ENCODE measurements at regions not wholly inside any gene's neighbourhood (a gene's known extent, or its start where the extent isn't known, plus 50 kb on each side); places are given as distances from the start of the nearest gene placed in this dataset.

- H3K14ac ChIP-seq (ENCODE audit: low read length): no peak overlapping the region
- no peaks in the 10 kb centered on the region for H3K4me1 ChIP-seq (ENCODE audit: control insufficient read depth in 1 of 2, insufficient read depth in 2 of 2, low read length in 2 of 2)
- H3K27ac ChIP-seq (ENCODE audit: low read depth, low read length): no peak overlapping the region
- no peak overlapping the region for H3K4me2 ChIP-seq (ENCODE audit: low read length)
- no peak overlapping the region for H3K23ac ChIP-seq (ENCODE audit: low read length)
- H3K9ac ChIP-seq (ENCODE audit: low read length): no peak overlapping the region
- H4K91ac ChIP-seq (ENCODE audit: low read depth, low read length): no peak overlapping the region
- H3K4me3 ChIP-seq (ENCODE audit: low read depth, low read length): no peak overlapping the region
- no peak for DNase-seq
- no peaks in the 10 kb centered on the region for H3K79me1 ChIP-seq (ENCODE audit: low read length)
- no CpG with 5 or more reads among the region's 2 CpGs for WGBS (ENCODE audit: extremely low coverage, insufficient coverage, insufficient read length)
- H4K12ac ChIP-seq (ENCODE audit: low read depth, low read length): no peak overlapping the region
- H3K9me3 ChIP-seq (ENCODE audit: insufficient read depth, low read depth, low read length): no peaks in the 10 kb centered on the region
- no peak overlapping the region for H2BK12ac ChIP-seq (ENCODE audit: low read length)
- no peak overlapping the region for H2BK5ac ChIP-seq (ENCODE audit: low read depth, low read length, poor library complexity)
- no peaks in the 10 kb centered on the region for H3K79me2 ChIP-seq (ENCODE audit: control insufficient read depth, insufficient read depth, low read length, poor library complexity)
- H2AK5ac ChIP-seq (ENCODE audit: low read length): no peak overlapping the region
- no peak overlapping the region for H2AFZ ChIP-seq (ENCODE audit: insufficient read depth, low read length, poor library complexity)
- H3K36me3 ChIP-seq (ENCODE audit: control insufficient read depth in 1 of 2, insufficient read depth in 2 of 2, low read length in 2 of 2): no peaks in the 10 kb centered on the region
- no peaks in the 10 kb centered on the region for H3K27me3 ChIP-seq (ENCODE audit: insufficient read depth, low read length)
- no peak overlapping the region for H3K18ac ChIP-seq (ENCODE audit: low read length)
- no peak overlapping the region for H3K4ac ChIP-seq (ENCODE audit: low read depth, low read length)
- H4K8ac ChIP-seq (ENCODE audit: low read depth, low read length): no peak overlapping the region
- no peak overlapping the region for H2BK120ac ChIP-seq (ENCODE audit: insufficient read depth, low read length, poor library complexity)
These were observed 345.1 kb upstream of the CCDC54 start for GRCh38 chr3:107032111-107032510.

- Histone ChIP-seq H2BK12ac (ENCODE audit: low read length) (no peak overlapping the region), H3K14ac (ENCODE audit: low read length) (no peak overlapping the region), H3K18ac (ENCODE audit: low read length) (no peak overlapping the region), H3K27me3 (ENCODE audit: insufficient read depth, low read length) (no peaks in the 10 kb centered on the region), H3K27ac (ENCODE audit: low read depth, low read length) (no peak overlapping the region), H3K23ac (ENCODE audit: low read length) (no peak overlapping the region), H2AFZ (ENCODE audit: insufficient read depth, low read length, poor library complexity) (no peak overlapping the region), H2BK120ac (ENCODE audit: insufficient read depth, low read length, poor library complexity) (no peak overlapping the region), H4K12ac (ENCODE audit: low read depth, low read length) (no peak overlapping the region), H3K4me1 (ENCODE audit: control insufficient read depth in 1 of 2, insufficient read depth in 2 of 2, low read length in 2 of 2) (no peaks in the 10 kb centered on the region), H3K36me3 (ENCODE audit: control insufficient read depth in 1 of 2, insufficient read depth in 2 of 2, low read length in 2 of 2) (no peaks in the 10 kb centered on the region), H3K79me2 (ENCODE audit: control insufficient read depth, insufficient read depth, low read length, poor library complexity) (no peaks in the 10 kb centered on the region), H3K4me2 (ENCODE audit: low read length) (no peak overlapping the region), H2BK5ac (ENCODE audit: low read depth, low read length, poor library complexity) (no peak overlapping the region), H3K9ac (ENCODE audit: low read length) (no peak overlapping the region), H4K91ac (ENCODE audit: low read depth, low read length) (no peak overlapping the region), H4K8ac (ENCODE audit: low read depth, low read length) (no peak overlapping the region), H3K9me3 (ENCODE audit: insufficient read depth, low read depth, low read length) (no peaks in the 10 kb centered on the region), H2AK5ac (ENCODE audit: low read length) (no peak overlapping the region), H3K79me1 (ENCODE audit: low read length) (no peaks in the 10 kb centered on the region), H3K4ac (ENCODE audit: low read depth, low read length) (no peak overlapping the region), H3K4me3 (ENCODE audit: low read depth, low read length) (no peak overlapping the region)
- no CpG with 5 or more reads among the region's 3 CpGs for WGBS (ENCODE audit: extremely low coverage, insufficient coverage, insufficient read length)
- DNase-seq: no peak
These were observed 343.1 kb upstream of the CCDC54 start for GRCh38 chr3:107034142-107034541.

GRCh38 chr3:107035176-107035575 is 342.1 kb upstream of the CCDC54 start:
- Histone ChIP-seq H4K12ac (ENCODE audit: low read depth, low read length) (no peak overlapping the region), H2AFZ (ENCODE audit: insufficient read depth, low read length, poor library complexity) (no peak overlapping the region), H3K4ac (ENCODE audit: low read depth, low read length) (no peak overlapping the region), H3K36me3 (ENCODE audit: control insufficient read depth in 1 of 2, insufficient read depth in 2 of 2, low read length in 2 of 2) (no peaks in the 10 kb centered on the region), H2AK5ac (ENCODE audit: low read length) (no peak overlapping the region), H3K79me2 (ENCODE audit: control insufficient read depth, insufficient read depth, low read length, poor library complexity) (no peaks in the 10 kb centered on the region), H4K91ac (ENCODE audit: low read depth, low read length) (no peak overlapping the region), H3K27ac (ENCODE audit: low read depth, low read length) (no peak overlapping the region), H4K8ac (ENCODE audit: low read depth, low read length) (no peak overlapping the region), H3K27me3 (ENCODE audit: insufficient read depth, low read length) (no peaks in the 10 kb centered on the region), H3K23ac (ENCODE audit: low read length) (no peak overlapping the region), H3K18ac (ENCODE audit: low read length) (no peak overlapping the region), H2BK120ac (ENCODE audit: insufficient read depth, low read length, poor library complexity) (no peak overlapping the region), H3K79me1 (ENCODE audit: low read length) (no peaks in the 10 kb centered on the region), H2BK12ac (ENCODE audit: low read length) (no peak overlapping the region), H3K4me1 (ENCODE audit: control insufficient read depth in 1 of 2, insufficient read depth in 2 of 2, low read length in 2 of 2) (no peaks in the 10 kb centered on the region), H2BK5ac (ENCODE audit: low read depth, low read length, poor library complexity) (no peak overlapping the region), H3K9ac (ENCODE audit: low read length) (no peak overlapping the region), H3K9me3 (ENCODE audit: insufficient read depth, low read depth, low read length) (no peaks in the 10 kb centered on the region), H3K4me3 (ENCODE audit: low read depth, low read length) (no peak overlapping the region), H3K14ac (ENCODE audit: low read length) (no peak overlapping the region), H3K4me2 (ENCODE audit: low read length) (no peak overlapping the region)
- WGBS (ENCODE audit: extremely low coverage, insufficient coverage, insufficient read length): no CpG with 5 or more reads among the region's 2 CpGs
- DNase-seq: no peak

GRCh38 chr3:107044677-107045076 is 332.6 kb upstream of the CCDC54 start:
- no peaks in the 10 kb centered on the region for H3K4me1 ChIP-seq (ENCODE audit: control insufficient read depth in 1 of 2, insufficient read depth in 2 of 2, low read length in 2 of 2)
- no peak overlapping the region for H3K27ac ChIP-seq (ENCODE audit: low read depth, low read length)
- no peak overlapping the region for H3K4ac ChIP-seq (ENCODE audit: low read depth, low read length)
- H2BK12ac ChIP-seq (ENCODE audit: low read length): no peak overlapping the region
- H3K18ac ChIP-seq (ENCODE audit: low read length): no peak overlapping the region
- no peak overlapping the region for H3K14ac ChIP-seq (ENCODE audit: low read length)
- no peaks in the 10 kb centered on the region for H3K36me3 ChIP-seq (ENCODE audit: control insufficient read depth in 1 of 2, insufficient read depth in 2 of 2, low read length in 2 of 2)
- no peak for DNase-seq
- H3K27me3 ChIP-seq (ENCODE audit: insufficient read depth, low read length): no peaks in the 10 kb centered on the region
- H3K79me1 ChIP-seq (ENCODE audit: low read length): no peaks in the 10 kb centered on the region
- no peak overlapping the region for H4K8ac ChIP-seq (ENCODE audit: low read depth, low read length)
- no peaks in the 10 kb centered on the region for H3K79me2 ChIP-seq (ENCODE audit: control insufficient read depth, insufficient read depth, low read length, poor library complexity)
- H3K9me3 ChIP-seq (ENCODE audit: insufficient read depth, low read depth, low read length): no peaks in the 10 kb centered on the region
- H2AK5ac ChIP-seq (ENCODE audit: low read length): no peak overlapping the region
- H4K12ac ChIP-seq (ENCODE audit: low read depth, low read length): no peak overlapping the region
- H3K9ac ChIP-seq (ENCODE audit: low read length): no peak overlapping the region
- no CpG with 5 or more reads among the region's 1 CpG for WGBS (ENCODE audit: extremely low coverage, insufficient coverage, insufficient read length)
- H3K23ac ChIP-seq (ENCODE audit: low read length): no peak overlapping the region
- H2AFZ ChIP-seq (ENCODE audit: insufficient read depth, low read length, poor library complexity): no peak overlapping the region
- no peak overlapping the region for H3K4me2 ChIP-seq (ENCODE audit: low read length)
- H4K91ac ChIP-seq (ENCODE audit: low read depth, low read length): no peak overlapping the region
- no peak overlapping the region for H3K4me3 ChIP-seq (ENCODE audit: low read depth, low read length)
- no peak overlapping the region for H2BK5ac ChIP-seq (ENCODE audit: low read depth, low read length, poor library complexity)
- no peak overlapping the region for H2BK120ac ChIP-seq (ENCODE audit: insufficient read depth, low read length, poor library complexity)

Data from trophoblast cell (in vitro differentiated cells and primary cell).